UCSD-AML1 (cell line): ENCODE measurements at regions not wholly inside any gene's neighbourhood (a gene's known extent, or its start where the extent isn't known, plus 50 kb on each side); places are given as distances from the start of the nearest gene placed in this dataset.

Experiments used
- DNase-seq: peaks from one replicate; lab custom pipeline; 2025; ENCODE audit not compliant: unreplicated experiment; lab: John Stamatoyannopoulos, UW

GRCh38 chr5:13478831-13479465 is 465.5 kb downstream of the DNAH5 start:
- peak; percentile 8 for DNase-seq

GRCh38 chr5:13477118-13477737 is 467.3 kb downstream of the DNAH5 start:
- no peak for DNase-seq

GRCh38 chr5:13472842-13473241 is 471.6 kb downstream of the DNAH5 start:
- no peak for DNase-seq

- DNase-seq: no peak
These were observed 473.5 kb downstream of the DNAH5 start for GRCh38 chr5:13470975-13471374.

- no peak for DNase-seq
These were observed 474.2 kb downstream of the DNAH5 start for GRCh38 chr5:13470263-13470662.

GRCh38 chr5:13464532-13465193 is 479.8 kb downstream of the DNAH5 start:
- DNase-seq: no peak

GRCh38 chr5:13460587-13460986 is 483.9 kb downstream of the DNAH5 start:
- DNase-seq: no peak

GRCh38 chr5:13454050-13454449 is 490.4 kb downstream of the DNAH5 start:
- no peak for DNase-seq

- DNase-seq: no peak
These were observed 495.6 kb downstream of the DNAH5 start for GRCh38 chr5:13448843-13449242.

GRCh38 chr5:13439430-13439829 is 505.1 kb downstream of the DNAH5 start:
- no peak for DNase-seq

- DNase-seq: no peak
These were observed 516.5 kb downstream of the DNAH5 start for GRCh38 chr5:13427827-13428557.

GRCh38 chr5:13412040-13412595 is 532.4 kb downstream of the DNAH5 start:
- DNase-seq: no peak

- no peak for DNase-seq
These were observed 535.9 kb downstream of the DNAH5 start for GRCh38 chr5:13408616-13409015.

GRCh38 chr5:13403351-13403750 is 541.1 kb downstream of the DNAH5 start:
- DNase-seq: no peak

- no peak for DNase-seq
These were observed 559.4 kb downstream of the DNAH5 start for GRCh38 chr5:13385066-13385465.

GRCh38 chr5:13382232-13382631 is 562.3 kb downstream of the DNAH5 start:
- no peak for DNase-seq

- no peak for DNase-seq
These were observed 566.4 kb downstream of the DNAH5 start for GRCh38 chr5:13378091-13378490.

GRCh38 chr5:13359344-13359743 is 585.1 kb downstream of the DNAH5 start:
- DNase-seq: no peak

- no peak for DNase-seq
These were observed 586.1 kb downstream of the DNAH5 start for GRCh38 chr5:13358342-13358741.

- DNase-seq: no peak
These were observed 586.6 kb downstream of the DNAH5 start for GRCh38 chr5:13357929-13358328.

- DNase-seq: no peak
These were observed 588.3 kb downstream of the DNAH5 start for GRCh38 chr5:13356226-13356625.
